HG02678 (cell line): ENCODE measurements at regions not wholly inside any gene's neighbourhood (a gene's known extent, or its start where the extent isn't known, plus 50 kb on each side); places are given as distances from the start of the nearest gene placed in this dataset.
"Not testable (repeated sequence)": the region's sequence is repeated elsewhere in the genome, so short reads cannot be mapped to it uniquely, and the experiment has no call there.

Source experiments
- ATAC-seq: cut with Tn5 transposase; IDR thresholded peaks from one replicate; pipeline ENCODE4 v1.9.1; 2021; ENCODE audit warnings: mild to moderate bottlenecking, moderate library complexity; ENCODE audit not compliant: unreplicated experiment

GRCh38 chr14:37974421-37974820 lies 233.3 kb upstream of the SSTR1 start:
- ATAC-seq = no peak

GRCh38 chr14:37977481-37977880 lies 230.2 kb upstream of the SSTR1 start:
- ATAC-seq = no peak

GRCh38 chr14:37985826-37986470 lies 221.8 kb upstream of the SSTR1 start:
- ATAC-seq = peak; percentile 56

DNA sequence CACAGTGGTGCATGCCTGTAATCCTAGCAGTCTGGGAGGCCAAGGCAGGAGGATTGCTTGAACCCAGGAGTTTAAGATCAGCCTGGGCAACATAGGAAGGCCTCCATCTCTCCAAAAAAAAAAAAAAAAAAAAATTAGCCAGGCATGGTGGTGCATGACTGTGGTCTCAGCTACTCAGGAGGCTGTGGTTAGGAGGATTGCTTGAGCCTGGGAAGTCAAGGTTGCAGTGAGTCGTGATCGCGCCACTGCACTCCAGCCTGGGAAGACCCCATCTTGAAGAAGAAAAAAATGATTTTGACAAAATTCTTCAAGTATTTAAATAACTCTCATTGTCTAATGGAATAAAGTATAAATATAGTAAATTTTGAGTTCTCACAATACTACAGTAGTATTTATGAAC lies 219.2 kb upstream of the SSTR1 start:
- no peak for ATAC-seq

DNA sequence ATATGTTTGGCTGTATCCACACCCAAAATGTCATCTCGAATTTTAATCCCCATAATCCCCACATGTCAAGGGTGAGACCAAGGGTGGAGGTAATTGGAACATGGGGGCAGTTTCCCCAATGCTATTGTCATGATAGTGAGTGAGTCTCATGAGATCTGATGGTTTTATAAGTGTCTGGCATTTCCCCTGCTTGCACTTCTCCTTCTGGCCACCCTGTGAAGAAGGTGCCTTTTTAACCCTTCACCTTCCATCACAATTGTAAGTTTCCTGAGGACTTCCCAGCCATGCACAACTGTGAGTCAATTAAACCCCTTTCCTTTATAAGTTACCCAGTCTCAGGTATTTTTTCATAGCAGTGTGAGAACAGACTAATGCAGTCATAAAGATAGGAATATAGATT lies 216.7 kb upstream of the SSTR1 start:
- ATAC-seq = no peak

- ATAC-seq = no peak
These were observed 215.2 kb upstream of the SSTR1 start for GRCh38 chr14:37992499-37992898.

GRCh38 chr14:37994846-37995372 lies 212.8 kb upstream of the SSTR1 start:
- ATAC-seq = no peak

DNA sequence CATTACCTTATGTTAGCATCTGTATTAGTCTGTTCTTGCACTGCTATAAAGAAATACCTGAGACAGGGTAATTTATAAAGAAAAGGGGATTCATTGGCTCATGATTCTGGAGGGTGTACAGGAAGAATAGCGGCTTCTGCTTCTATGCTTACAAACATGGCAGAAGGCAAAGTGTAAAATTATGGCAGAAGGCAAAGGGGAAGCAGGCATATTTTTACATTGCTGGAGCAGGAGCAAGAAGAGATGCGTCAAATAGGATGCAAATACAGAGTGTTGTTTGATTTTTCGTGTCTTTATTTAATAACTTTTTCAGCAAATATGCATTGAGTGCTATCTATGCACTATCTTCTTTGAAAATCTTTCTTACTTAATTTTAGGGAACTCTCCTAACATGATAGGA lies 210.7 kb upstream of the SSTR1 start:
- no peak for ATAC-seq

GRCh38 chr14:38000340-38000739 lies 207.4 kb upstream of the SSTR1 start:
- no peak for ATAC-seq

- ATAC-seq = no peak
These were observed 206.2 kb upstream of the SSTR1 start for GRCh38 chr14:38001501-38001900.

- no peak for ATAC-seq
These were observed 203.7 kb upstream of the SSTR1 start for GRCh38 chr14:38003746-38004609.

GRCh38 chr14:38004610-38004879 lies 203.2 kb upstream of the SSTR1 start:
- no peak for ATAC-seq

DNA sequence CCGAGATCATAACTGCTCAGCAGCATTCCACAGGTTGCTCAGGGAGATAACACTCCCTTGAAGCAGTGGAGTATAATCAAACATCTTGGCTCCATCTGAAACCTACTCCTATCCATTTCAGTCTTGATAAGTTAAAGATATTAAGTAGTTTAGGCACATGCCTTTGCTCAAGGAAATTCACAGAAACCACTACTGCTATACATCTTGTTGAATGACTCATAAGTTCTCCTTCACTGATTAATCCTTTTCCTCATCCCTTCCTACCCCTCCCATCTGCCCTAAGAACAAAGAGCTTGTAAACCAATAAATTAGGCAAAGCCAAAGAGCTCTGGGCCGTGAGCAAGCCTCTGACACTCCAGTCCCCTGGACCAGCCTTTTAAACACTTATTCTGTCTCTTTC lies 196.5 kb upstream of the SSTR1 start:
- not testable (repeated sequence) for ATAC-seq

DNA sequence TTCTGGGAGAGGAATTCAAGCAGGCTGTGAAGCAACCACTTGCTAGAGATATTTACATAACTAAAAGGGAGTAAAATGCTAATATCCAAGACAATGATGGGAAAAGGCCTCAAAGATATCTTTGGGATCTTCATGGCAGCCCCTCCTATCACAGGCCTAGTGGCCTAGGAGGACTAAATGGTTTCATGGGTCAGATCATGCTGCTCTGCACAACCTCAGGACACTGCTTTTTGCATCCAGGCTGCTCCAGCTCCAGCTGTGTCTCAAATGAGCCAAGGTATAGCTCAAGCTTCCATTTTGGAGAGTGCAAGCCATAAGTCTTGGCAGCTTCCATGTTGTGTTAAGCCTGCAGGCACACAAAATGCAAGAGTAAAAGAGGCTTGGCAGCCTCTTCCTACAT lies 195.6 kb upstream of the SSTR1 start:
- no peak for ATAC-seq

- ATAC-seq = no peak
These were observed 191.2 kb upstream of the SSTR1 start for GRCh38 chr14:38016497-38016896.

DNA sequence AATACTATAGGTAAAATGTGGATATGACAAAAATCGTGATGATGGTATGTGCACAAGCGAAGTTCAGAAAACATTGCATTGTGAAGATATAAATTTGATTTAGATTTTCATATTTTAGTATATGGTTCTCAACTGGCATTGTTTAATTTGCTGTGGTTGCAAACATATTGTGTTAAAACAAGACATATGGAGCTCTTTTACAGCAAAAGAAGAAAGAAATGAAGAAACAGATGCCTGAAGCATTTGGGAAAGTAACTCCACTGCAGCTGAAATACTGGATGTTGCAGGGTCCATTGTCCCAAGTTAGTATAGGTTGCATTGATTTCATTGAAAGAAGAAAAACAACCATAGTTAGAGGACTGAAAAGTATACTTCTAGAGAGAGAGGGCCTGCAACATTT lies 185.8 kb upstream of the SSTR1 start:
- no peak for ATAC-seq

DNA sequence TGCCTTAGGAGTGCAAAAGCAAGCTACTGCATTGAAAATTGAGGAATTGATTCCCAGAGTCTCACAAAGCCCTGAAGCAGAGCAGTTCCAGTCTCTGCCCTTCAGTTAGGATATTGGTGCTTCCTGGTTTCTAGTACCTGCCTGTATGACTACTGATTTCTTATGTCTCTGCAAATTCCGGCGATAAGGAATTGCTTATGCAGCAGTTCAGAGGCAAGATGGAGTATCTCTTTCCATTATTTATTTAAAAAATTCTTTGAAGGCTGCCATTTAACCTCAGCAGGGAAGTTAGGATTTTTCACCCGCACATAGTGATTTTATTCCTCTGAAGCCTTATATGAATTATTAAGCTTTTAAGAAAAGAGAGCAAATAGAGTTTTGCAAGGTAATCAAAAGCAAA lies 184.9 kb upstream of the SSTR1 start:
- no peak for ATAC-seq

- no peak for ATAC-seq
These were observed 169.5 kb upstream of the SSTR1 start for GRCh38 chr14:38038171-38038570.

DNA sequence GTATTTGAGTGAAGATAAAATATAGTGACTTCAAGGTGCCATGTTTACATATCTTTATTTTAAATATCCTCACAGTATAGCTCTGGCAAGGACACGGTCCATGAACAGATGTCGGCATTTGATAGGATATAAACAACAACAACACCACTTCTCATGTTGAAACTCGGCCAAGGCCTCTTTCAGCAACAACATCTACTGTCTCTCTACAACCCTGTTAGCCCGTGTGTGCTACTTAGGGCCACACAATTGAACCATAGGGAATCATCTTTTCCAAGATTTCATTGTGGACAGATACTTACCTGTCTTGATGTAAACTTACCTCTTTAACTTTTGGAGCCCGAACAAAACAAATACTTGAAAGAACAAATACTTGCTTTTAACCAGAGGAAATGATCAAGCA lies 168.7 kb upstream of the SSTR1 start:
- ATAC-seq = no peak

- no peak for ATAC-seq
These were observed 168.2 kb upstream of the SSTR1 start for GRCh38 chr14:38039496-38039895.

GRCh38 chr14:38040411-38040810 lies 167.3 kb upstream of the SSTR1 start:
- ATAC-seq = no peak

GRCh38 chr14:38042322-38042721 lies 165.4 kb upstream of the SSTR1 start:
- no peak for ATAC-seq

DNA sequence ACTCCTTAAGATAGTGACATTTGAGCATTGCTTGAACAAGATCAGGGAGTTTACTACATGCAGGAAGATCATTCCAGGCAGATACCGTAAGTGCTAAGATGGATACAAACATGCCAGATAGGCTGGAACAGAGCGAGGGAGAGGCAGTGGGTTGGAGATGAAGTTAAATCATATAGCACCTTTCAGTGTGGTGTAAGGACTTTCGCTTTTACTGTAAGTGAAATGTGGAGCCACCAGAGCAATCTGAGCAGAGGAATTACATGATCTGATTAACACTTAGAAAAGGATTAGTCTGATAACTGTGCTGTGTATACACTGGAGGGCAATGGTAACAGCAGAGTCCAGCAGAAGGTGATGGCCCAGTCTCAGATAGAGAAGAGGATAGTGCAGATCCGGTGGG lies 163.0 kb upstream of the SSTR1 start:
- no peak for ATAC-seq
